ENCODE measurements at regions not wholly inside any gene's neighbourhood (a gene's known extent, or its start where the extent isn't known, plus 50 kb on each side); places are given as distances from the start of the nearest gene placed in this dataset.

GRCh38 chr12:14187966-14188365 lies 177.5 kb upstream of the ATF7IP start:
- Histone ChIP-seq H3K27ac (ENCODE audit: low read depth, low read length, poor library complexity, severe bottlenecking) (no peak overlapping the region), H2AFZ (ENCODE audit: low read length) (no peak overlapping the region; the same call in 1 of the 2 replicates), H3K9me2 (ENCODE audit: insufficient read depth, low read length) (no peaks in the 10 kb centered on the region), H3K4me1 (ENCODE audit: insufficient read depth, low read length, poor library complexity, severe bottlenecking) (peaks cover 44% of the 10 kb centered on the region), H3K4me2 (ENCODE audit: low read length) (no peak overlapping the region), H3K4me3 (ENCODE audit: low read depth, low read length, poor library complexity, severe bottlenecking) (no peak overlapping the region), H4K20me1 (ENCODE audit: insufficient read depth, low read length) (no peaks in the 10 kb centered on the region), H3K79me2 (ENCODE audit: insufficient read depth, low read depth, low read length) (no peaks in the 10 kb centered on the region), H3K9me3 (ENCODE audit: low read length) (no peaks in the 10 kb centered on the region; the same call in 1 of the 2 replicates), H3K36me3 (ENCODE audit: insufficient read depth, low read length) (no peaks in the 10 kb centered on the region)
- ChIA-PET POLR2A (interaction anchor here (0.6 to 0.9 kb wide), 3 partner anchors 17 to 741 kb away, joined by 3 read pairs; no protein-coding TSS in a partner anchor), CTCF (ENCODE audit: unreplicated experiment) (no interaction called here)
- TF ChIP-seq EZH2phosphoT487 (IDR thresholded peaks at IDR 0.05; ENCODE audit: borderline replicate concordance, low read depth, low read length), result no peak
- TF ChIP-seq CTCF (conservative IDR thresholded peaks at IDR 0.05; ENCODE audit: low read length), result no peak
- no peak for DNase-seq (ENCODE audit: low spot score)
- no TSS peak for BruUV-seq (replicated peaks)
- intact Hi-C loops (cut with micrococcal nuclease; ENCODE audit: unreplicated experiment), result loop anchor here (5.0 kb wide), 1 partner anchor 49 kb away; no protein-coding TSS in a partner anchor

- Histone ChIP-seq H2AFZ (ENCODE audit: low read length) (peak overlapping the region; percentile 87), H3K79me2 (ENCODE audit: insufficient read depth, low read depth, low read length) (no peaks in the 10 kb centered on the region), H3K4me2 (ENCODE audit: low read length) (peak overlapping the region; percentile 13), H3K36me3 (ENCODE audit: insufficient read depth, low read length) (no peaks in the 10 kb centered on the region), H4K20me1 (ENCODE audit: insufficient read depth, low read length) (no peaks in the 10 kb centered on the region), H3K9me3 (ENCODE audit: low read length) (no peaks in the 10 kb centered on the region; the same call in 1 of the 2 replicates), H3K4me3 (ENCODE audit: low read depth, low read length, poor library complexity, severe bottlenecking) (no peak overlapping the region), H3K9me2 (ENCODE audit: insufficient read depth, low read length) (no peaks in the 10 kb centered on the region), H3K4me1 (ENCODE audit: insufficient read depth, low read length, poor library complexity, severe bottlenecking) (peaks cover 51% of the 10 kb centered on the region), H3K27ac (ENCODE audit: low read depth, low read length, poor library complexity, severe bottlenecking) (no peak overlapping the region)
- CTCF ChIA-PET (ENCODE audit: unreplicated experiment), result no interaction called here
- DNase-seq (ENCODE audit: low spot score), result no peak
- TF ChIP-seq CTCF (conservative IDR thresholded peaks at IDR 0.05; ENCODE audit: low read length) (no peak), EZH2phosphoT487 (IDR thresholded peaks at IDR 0.05; ENCODE audit: borderline replicate concordance, low read depth, low read length) (no peak)
- POLR2A ChIA-PET, result interaction anchor here (0.6 to 0.9 kb wide), 5 partner anchors 10 to 742 kb away, joined by 3 to 4 read pairs (median 3); no protein-coding TSS in a partner anchor
- BruUV-seq (replicated peaks), result no TSS peak
- intact Hi-C loops (cut with micrococcal nuclease; ENCODE audit: unreplicated experiment), result loop anchor here (5.0 kb wide), 1 partner anchor 49 kb away; no protein-coding TSS in a partner anchor
Observed at GRCh38 chr12:14188744-14189143, 176.7 kb upstream of the ATF7IP start.

GRCh38 chr12:14190694-14191093 lies 174.8 kb upstream of the ATF7IP start:
- intact Hi-C loops (cut with micrococcal nuclease; ENCODE audit: unreplicated experiment), result no loop called here
- Histone ChIP-seq H3K9me2 (ENCODE audit: insufficient read depth, low read length) (no peaks in the 10 kb centered on the region), H3K79me2 (ENCODE audit: insufficient read depth, low read depth, low read length) (no peaks in the 10 kb centered on the region), H2AFZ (ENCODE audit: low read length) (peak overlapping the region; percentile 70; the same call in 1 of the 2 replicates), H4K20me1 (ENCODE audit: insufficient read depth, low read length) (no peaks in the 10 kb centered on the region), H3K4me1 (ENCODE audit: insufficient read depth, low read length, poor library complexity, severe bottlenecking) (peaks cover 56% of the 10 kb centered on the region), H3K36me3 (ENCODE audit: insufficient read depth, low read length) (no peaks in the 10 kb centered on the region), H3K9me3 (ENCODE audit: low read length) (no peaks in the 10 kb centered on the region; the same call in 1 of the 2 replicates), H3K27ac (ENCODE audit: low read depth, low read length, poor library complexity, severe bottlenecking) (no peak overlapping the region), H3K4me2 (ENCODE audit: low read length) (peak overlapping the region; percentile 21), H3K4me3 (ENCODE audit: low read depth, low read length, poor library complexity, severe bottlenecking) (no peak overlapping the region)
- ChIA-PET POLR2A (interaction anchor here (1.0 to 1.2 kb wide), 2 partner anchors 17 to 48 kb away, joined by 3 to 4 read pairs; no protein-coding TSS in a partner anchor), CTCF (ENCODE audit: unreplicated experiment) (no interaction called here)
- no TSS peak for BruUV-seq (replicated peaks)
- DNase-seq (ENCODE audit: low spot score), result no peak
- no peak for TF ChIP-seq CTCF (conservative IDR thresholded peaks at IDR 0.05; ENCODE audit: low read length)
- TF ChIP-seq EZH2phosphoT487 (IDR thresholded peaks at IDR 0.05; ENCODE audit: borderline replicate concordance, low read depth, low read length), result no peak
